ES-I3 (cell line): ENCODE measurements at regions not wholly inside any gene's neighbourhood (a gene's known extent, or its start where the extent isn't known, plus 50 kb on each side); places are given as distances from the start of the nearest gene placed in this dataset.

Source experiments
- H3K36me3 ChIP-seq: 2 replicates; pipeline ENCODE4 v1.6.1; 2013; ENCODE audit warnings: mild to moderate bottlenecking, low read length, control low read depth, moderate library complexity; ENCODE audit not compliant: insufficient read depth
- H3K4me1 ChIP-seq: 2 replicates; pipeline ENCODE4 v1.6.1; 2013; ENCODE audit warnings: mild to moderate bottlenecking, control low read depth, low read length; ENCODE audit not compliant: insufficient read depth
- H3K9ac ChIP-seq: 2 replicates; pipeline ENCODE4 v1.6.1; 2013; ENCODE audit warnings: low read depth, mild to moderate bottlenecking, low read length, moderate library complexity
- H3K9me3 ChIP-seq: 2 replicates; pipeline ENCODE4 v1.6.1; 2013; ENCODE audit warnings: mild to moderate bottlenecking, low read length, moderate library complexity; ENCODE audit not compliant: control insufficient read depth, insufficient read depth

DNA sequence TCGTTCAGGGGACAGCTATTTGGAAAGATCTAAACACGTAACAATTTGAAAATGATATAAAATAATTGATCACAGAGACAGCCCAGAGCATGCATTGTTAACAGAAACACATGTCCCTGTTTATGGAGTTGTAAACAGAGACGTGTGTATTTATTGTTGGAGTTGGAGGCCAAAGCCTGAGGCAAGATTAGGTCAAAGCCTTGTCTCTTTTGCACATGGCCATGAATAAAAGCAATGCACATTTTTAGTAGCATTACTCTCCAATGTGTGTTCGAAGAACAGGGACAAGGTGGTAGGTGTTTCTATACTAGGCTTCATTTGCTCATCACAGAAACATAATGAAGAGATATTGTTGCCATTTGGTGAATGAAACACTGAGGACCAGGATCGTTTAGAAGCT lies 841.5 kb upstream of the FANCL start:
- Histone ChIP-seq H3K9ac (no peak overlapping the region), H3K4me1 (no peaks in the 10 kb centered on the region), H3K36me3 (no peaks in the 10 kb centered on the region), H3K9me3 (no peaks in the 10 kb centered on the region)

DNA sequence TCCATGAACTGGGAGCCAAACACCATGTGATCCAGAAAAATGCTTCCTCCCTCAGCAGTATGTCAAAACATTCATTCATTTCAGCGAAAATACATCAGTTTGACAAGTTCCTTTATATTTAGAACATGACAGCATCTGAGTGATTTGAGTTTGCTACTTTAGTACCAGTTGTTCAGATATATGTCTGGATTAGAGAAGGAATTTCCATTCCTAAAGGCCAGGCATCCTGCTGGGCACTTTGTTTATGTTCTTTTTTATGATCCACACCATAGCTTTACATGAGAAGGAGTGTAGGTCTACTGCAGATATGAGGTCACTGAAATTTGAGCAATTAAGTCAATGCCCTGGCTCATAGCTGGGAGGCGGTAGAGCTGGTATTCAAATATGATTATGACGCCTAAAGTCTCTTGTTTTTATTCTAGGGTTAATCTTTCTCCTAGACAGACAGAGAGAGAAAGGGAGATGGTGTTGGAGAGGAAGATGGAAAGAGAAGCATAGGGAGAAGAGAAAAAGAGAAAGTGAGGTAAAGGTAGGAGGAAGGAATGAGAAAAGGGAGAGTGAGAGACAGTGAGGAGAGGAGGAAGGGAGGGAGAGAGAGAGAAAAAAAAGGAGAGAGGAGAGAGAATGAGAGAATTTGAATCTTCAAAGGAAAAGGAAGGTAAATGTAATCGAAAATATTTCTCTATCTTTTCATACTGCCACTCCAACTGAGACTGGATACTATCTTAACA lies 839.5 kb upstream of the FANCL start:
- Histone ChIP-seq H3K9me3 (no peaks in the 10 kb centered on the region), H3K4me1 (peaks cover 6% of the 10 kb centered on the region; the same call in 1 of the 2 replicates), H3K9ac (no peak overlapping the region), H3K36me3 (no peaks in the 10 kb centered on the region)

DNA sequence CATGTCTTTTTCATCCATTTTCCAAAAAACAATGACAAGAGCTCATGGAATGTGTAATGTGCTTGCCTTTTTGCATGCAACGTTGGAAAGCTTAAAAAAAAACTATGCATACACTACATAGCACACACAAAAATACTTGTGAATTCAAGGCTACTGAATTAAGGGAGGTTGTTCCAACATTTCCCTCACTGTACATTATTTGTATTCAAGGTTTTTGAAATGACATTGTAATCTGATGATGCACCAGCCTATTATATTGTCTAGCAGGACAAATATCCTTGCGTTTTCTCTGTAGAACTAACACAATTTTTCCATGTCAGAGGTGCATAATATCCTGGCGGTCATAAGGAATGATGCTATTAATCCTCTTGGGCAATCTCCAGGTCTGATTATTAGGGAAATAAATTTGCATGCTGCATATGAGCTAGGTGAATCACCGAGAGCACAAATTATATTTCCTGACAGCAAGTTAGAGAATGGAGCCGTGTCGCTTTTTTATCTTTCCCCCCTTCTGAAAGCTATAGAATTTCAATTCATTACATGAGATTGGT lies 836.9 kb upstream of the FANCL start:
- Histone ChIP-seq H3K9ac (no peak overlapping the region), H3K9me3 (no peaks in the 10 kb centered on the region), H3K4me1 (peaks cover 6% of the 10 kb centered on the region; the same call in 1 of the 2 replicates), H3K36me3 (no peaks in the 10 kb centered on the region)

DNA sequence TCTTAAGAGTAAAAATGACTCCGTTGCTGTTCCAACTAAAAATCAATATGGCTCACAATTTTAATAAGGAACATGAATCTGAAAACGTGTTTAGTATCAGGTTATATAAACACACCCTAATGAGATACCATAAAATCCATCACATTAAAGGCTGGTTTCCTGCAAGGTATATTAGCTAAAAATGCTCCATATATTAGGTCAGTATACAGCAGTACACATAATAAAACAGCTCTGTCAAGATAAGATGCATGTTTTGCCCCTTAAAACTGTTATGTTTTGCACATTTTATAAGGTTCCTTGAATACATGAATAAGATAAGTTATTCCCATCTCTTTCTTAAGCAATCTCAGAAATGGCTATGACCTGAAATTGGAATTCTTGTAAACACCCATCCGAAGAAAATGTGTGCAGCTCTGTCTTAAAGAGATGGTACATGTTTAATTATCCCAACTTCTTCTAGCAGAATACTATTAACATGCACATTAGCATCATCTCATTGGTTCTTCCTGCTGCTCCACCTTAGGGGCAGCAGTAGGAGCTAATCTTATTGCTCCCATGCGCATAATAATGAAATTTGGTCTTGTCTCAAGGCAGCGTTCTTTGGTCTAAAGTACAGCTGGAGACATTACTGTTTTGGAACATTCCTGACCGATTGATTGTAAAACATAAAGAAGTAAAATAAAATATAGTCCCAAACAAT lies 836.1 kb upstream of the FANCL start:
- no peaks in the 10 kb centered on the region for H3K9me3 ChIP-seq
- no peak overlapping the region for H3K9ac ChIP-seq
- H3K36me3 ChIP-seq: no peaks in the 10 kb centered on the region
- peaks cover 6% of the 10 kb centered on the region; the same call in 1 of the 2 replicates for H3K4me1 ChIP-seq

DNA sequence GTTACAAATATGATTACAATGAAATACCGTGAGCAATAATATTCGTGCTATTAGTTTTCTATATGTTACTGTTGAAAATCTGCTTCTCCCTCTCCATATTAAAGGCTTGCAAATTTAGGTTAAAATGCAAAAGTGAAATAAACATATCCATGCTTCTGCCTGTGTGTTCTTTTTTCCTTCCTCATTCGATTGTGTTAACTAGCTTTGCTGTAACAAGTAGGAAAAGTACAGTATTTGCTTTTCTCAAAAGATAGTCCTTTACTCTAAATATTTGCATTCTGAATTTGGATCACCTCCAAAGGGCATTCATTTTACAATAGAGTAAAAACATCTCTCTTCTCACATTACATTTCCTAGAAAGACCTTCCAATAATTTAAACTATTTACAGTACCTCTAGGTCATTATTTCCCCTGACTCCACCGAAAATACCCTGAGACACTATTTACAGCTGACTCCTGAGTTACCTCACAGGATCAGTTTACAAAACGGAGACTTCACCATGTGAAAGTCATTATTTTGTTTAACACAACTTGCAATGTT lies 835.0 kb upstream of the FANCL start:
- Histone ChIP-seq H3K9me3 (no peaks in the 10 kb centered on the region), H3K9ac (no peak overlapping the region), H3K4me1 (peaks cover 6% of the 10 kb centered on the region; the same call in 1 of the 2 replicates), H3K36me3 (no peaks in the 10 kb centered on the region)

DNA sequence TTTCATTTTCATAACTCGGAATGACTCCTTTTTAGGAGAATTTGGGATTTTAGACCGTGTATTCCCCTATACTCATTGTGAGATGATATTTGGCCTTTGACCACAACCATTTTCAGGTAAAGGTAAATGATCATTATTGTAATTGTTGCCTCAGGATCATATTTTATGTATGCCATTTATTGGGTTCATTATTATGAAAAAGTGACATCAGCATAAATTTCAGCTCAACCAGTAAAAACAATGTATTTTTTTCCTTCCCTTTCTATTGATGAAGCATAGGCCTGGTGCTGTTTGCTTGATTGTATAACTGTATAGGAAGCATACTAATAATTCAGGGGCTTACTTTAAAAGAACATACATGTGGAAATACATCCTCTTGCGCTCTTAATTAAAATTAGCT lies 832.9 kb upstream of the FANCL start:
- Histone ChIP-seq H3K9ac (no peak overlapping the region), H3K9me3 (no peaks in the 10 kb centered on the region), H3K4me1 (peaks cover 6% of the 10 kb centered on the region; the same call in 1 of the 2 replicates), H3K36me3 (no peaks in the 10 kb centered on the region)

DNA sequence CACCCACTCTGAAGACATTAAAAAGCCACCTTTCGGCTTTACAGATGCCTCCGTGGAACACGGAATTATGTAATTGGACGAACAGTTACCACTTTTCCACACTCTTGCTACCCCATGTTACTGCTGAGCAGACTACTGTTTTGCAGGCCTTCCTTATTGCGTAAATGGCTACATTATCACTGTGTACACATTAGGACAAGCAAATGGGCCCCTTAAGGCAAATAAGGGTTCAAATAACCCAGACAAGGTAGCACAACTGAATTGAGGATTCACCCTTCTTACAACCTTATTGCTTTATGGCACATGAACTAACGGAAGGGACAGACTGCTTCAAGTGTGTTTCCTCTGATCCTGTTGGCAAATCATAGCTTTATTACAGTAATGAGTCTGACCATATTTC lies 832.2 kb upstream of the FANCL start:
- H3K36me3 ChIP-seq: no peaks in the 10 kb centered on the region
- H3K9ac ChIP-seq: no peak overlapping the region
- peaks cover 6% of the 10 kb centered on the region; the same call in 1 of the 2 replicates for H3K4me1 ChIP-seq
- no peaks in the 10 kb centered on the region for H3K9me3 ChIP-seq

DNA sequence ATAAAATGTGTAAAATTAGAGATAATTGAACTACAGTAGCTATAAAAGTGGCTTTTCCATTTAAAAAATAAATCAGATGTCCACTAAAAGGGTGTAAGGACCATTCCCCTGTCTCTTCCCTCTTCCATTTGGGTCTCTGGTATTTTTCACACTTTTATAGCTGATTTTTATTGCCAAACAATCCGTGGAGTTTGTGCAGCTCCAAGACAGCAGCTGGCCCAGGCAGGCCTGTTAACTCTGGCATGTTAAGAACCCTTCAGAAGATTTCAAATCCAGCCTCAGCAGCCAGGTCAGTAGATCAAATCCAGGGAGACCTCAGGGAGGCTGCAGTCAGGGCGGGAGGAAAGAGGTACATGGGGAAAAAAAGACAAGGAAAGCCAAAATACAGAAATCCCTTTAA lies 827.1 kb upstream of the FANCL start:
- Histone ChIP-seq H3K9ac (no peak overlapping the region), H3K36me3 (no peaks in the 10 kb centered on the region), H3K9me3 (no peaks in the 10 kb centered on the region), H3K4me1 (no peaks in the 10 kb centered on the region)

DNA sequence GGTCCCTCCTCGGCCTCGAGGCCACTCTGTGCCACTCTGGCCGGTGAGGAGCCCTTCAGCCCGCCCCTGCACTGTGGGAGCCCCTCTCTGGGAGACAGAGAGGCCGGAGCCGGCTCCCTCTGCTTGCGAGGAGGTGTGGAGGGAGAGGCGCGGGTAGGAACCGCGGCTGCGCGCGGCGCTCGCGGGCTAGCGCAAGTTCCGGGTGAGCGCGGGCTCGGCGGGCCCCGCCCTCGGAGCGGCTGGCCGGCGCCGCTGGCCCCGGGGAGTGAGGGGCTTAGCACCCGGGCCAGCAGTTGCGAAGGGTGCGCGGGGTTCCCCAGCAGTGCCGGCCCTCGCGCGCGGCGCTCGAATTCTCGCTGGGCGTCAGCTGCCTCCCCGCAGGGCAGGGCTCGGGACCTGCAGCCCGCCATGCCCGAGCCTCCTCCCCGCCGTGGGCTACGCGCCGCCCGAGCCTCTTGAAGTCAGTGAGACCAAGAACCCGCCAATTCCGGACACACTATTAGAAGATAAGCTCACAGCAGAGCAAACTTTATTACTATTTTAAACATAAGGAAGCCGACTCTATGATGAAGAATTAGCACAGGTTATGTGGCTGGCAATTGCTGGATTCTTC lies 825.8 kb upstream of the FANCL start:
- H3K9me3 ChIP-seq: no peaks in the 10 kb centered on the region
- no peak overlapping the region for H3K9ac ChIP-seq
- H3K4me1 ChIP-seq: no peaks in the 10 kb centered on the region
- no peaks in the 10 kb centered on the region for H3K36me3 ChIP-seq

DNA sequence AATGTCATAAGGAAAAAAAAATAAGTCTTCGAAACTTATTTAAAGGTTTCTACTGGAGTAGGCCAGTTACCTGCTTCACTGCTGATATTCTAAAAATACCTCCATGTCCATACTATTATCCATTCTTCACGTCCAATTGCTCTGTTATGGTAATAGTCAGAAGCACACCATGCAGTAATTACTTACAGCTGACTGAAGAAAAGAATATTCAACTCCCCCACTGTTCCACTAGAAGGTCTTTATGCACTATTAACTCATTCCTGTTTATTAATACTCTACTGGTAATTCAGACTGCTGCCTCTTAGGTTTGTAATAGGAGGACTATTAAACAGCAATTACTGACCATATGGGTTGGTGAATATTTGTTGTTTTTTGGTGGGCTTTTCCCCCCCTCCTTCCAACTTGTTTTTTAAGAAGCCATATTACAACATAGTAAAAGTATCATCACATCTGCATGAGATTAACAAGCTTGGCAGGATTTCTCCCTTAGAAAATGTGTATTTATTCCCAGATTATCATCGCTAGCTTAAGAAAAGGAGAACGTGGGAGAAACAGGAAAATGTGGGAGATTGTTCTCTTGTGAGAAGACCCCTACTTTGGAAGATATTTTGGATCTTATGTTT lies 806.4 kb upstream of the FANCL start:
- Histone ChIP-seq H3K4me1 (no peaks in the 10 kb centered on the region), H3K36me3 (no peaks in the 10 kb centered on the region), H3K9me3 (no peaks in the 10 kb centered on the region), H3K9ac (no peak overlapping the region)

DNA sequence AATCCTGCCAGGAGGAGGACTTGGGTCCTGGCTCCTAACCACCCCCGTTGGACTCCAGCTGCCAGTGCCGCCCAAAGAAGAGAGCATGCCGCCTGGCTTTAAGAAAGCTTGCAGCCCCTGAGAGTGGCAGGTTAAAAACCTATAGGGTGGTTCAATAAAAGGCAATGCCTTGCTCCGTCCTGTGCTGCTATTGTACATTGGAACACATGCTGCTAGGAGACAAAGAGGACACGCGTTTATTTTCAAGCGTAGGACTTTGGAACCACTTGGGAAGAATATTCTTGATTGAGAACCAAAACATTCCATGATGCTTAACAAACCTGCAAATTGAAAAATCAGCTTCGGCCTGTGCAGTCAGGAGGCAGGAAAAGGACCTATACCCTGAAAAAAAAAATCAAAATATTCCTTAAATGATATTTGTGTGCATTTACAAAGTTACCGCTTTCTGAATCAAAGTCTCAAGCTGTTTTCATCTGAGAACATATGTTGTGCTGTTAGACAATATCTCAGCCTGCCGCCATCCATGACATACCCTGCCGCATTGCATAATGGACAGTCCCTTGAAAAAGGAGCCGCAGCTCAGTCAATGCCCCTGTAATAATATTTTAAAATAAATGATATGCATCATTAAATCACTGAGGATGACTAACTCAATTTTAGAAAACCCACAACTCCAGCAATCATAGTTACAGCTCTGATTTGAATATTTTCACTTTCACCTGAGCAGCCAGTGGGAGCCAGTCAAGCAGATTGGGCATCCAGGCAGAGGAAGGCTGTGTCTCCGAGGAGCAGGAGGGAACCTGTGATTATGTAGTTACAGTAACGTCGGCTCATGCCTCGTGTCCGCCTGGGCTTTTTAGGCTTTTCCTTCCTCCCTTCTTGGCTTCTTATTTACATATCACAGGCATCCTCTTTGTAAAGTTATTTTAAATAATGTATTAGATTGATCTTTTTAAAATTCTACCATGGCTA lies 805.6 kb upstream of the FANCL start:
- no peaks in the 10 kb centered on the region for H3K36me3 ChIP-seq
- no peak overlapping the region for H3K9ac ChIP-seq
- no peaks in the 10 kb centered on the region for H3K9me3 ChIP-seq
- H3K4me1 ChIP-seq: no peaks in the 10 kb centered on the region

DNA sequence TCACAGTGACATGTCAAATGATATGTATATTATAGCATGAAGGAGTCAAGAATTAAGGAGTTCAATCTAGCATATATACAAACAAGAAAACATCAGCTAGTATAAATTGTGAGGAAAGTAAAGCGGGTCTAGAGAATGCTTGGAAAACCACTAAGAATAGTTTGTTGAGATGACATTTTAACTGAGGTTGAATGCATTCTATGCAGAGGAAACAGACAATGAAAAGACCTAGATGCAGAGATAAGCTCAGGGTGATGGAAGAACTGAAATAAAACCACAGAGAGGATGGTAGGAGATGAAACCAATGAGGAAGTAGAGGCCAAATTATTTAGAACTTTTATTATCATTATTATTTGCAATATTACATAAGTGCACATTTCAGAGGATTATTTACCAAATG lies 803.6 kb upstream of the FANCL start:
- H3K36me3 ChIP-seq: no peaks in the 10 kb centered on the region
- H3K9me3 ChIP-seq: no peaks in the 10 kb centered on the region
- H3K9ac ChIP-seq: no peak overlapping the region
- no peaks in the 10 kb centered on the region for H3K4me1 ChIP-seq

DNA sequence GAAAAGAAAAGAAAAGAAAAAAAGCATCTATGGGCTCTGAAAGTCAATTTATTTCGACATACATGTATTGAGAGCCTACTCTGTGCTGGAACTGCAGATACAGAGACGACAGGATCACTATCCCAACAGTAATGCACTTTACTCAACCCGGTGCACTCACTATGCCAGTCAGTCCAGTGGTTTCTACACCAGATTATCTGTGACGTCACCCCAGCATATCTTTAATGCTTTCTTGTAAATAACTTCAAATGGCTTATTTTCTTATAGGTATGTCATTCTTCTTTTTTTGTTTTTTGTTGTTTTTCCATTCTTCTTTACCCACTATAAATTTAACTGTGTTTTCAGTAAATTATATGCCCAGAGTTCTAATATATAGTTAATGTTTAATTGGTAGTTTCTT lies 800.0 kb upstream of the FANCL start:
- no peak overlapping the region for H3K9ac ChIP-seq
- no peaks in the 10 kb centered on the region for H3K36me3 ChIP-seq
- H3K4me1 ChIP-seq: no peaks in the 10 kb centered on the region
- H3K9me3 ChIP-seq: no peaks in the 10 kb centered on the region
